Mucosa of stomach (tissue), 1 donor: ENCODE measurements at regions not wholly inside any gene's neighbourhood (a gene's known extent, or its start where the extent isn't known, plus 50 kb on each side); places are given as distances from the start of the nearest gene placed in this dataset.

Experiments
- H3K27me3 ChIP-seq: one replicate; pipeline ENCODE4 v1.7.0; 2013; ENCODE audit warnings: mild to moderate bottlenecking, low read length; ENCODE audit not compliant: control insufficient read depth, insufficient read depth
- H3K36me3 ChIP-seq: one replicate; pipeline ENCODE4 v1.7.0; 2013; ENCODE audit warnings: low read length; ENCODE audit not compliant: control insufficient read depth, insufficient read depth
- H3K4me1 ChIP-seq: one replicate; pipeline ENCODE4 v1.7.0; 2013; ENCODE audit warnings: mild to moderate bottlenecking, low read length; ENCODE audit not compliant: control insufficient read depth, insufficient read depth
- H3K4me3 ChIP-seq: one replicate; pipeline ENCODE4 v1.7.0; 2013; ENCODE audit warnings: low read length
- H3K9ac ChIP-seq: one replicate; pipeline ENCODE4 v1.7.0; 2013; ENCODE audit warnings: mild to moderate bottlenecking, low read length, moderate library complexity
- H3K9me3 ChIP-seq: one replicate; pipeline ENCODE4 v1.7.0; 2013; ENCODE audit warnings: mild to moderate bottlenecking, low read length, moderate library complexity; ENCODE audit not compliant: control insufficient read depth
- donor health status: Pancreatic carcinoma.

DNA sequence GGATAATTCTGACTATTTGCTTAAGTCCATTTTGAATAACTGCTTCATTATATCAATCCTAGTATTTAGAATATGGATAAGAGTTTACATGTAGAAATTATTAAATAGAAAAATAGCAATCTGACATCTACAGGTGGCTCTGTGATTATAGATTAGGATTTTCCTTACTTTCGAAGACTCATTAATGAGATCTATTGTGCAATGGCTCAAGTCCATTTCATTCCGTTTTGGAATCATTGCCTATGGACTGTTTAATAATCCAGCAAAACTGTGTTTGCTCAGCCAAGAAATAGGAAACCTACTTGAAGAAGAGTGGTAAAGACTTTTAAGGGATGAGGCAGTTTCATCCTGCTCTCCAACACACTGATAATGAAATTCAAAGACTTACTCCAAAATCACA is 67.8 kb upstream of the SSTR1 start:
- Histone ChIP-seq H3K9ac (no peak overlapping the region), H3K36me3 (no peaks in the 10 kb centered on the region), H3K9me3 (no peaks in the 10 kb centered on the region), H3K27me3 (no peaks in the 10 kb centered on the region), H3K4me3 (no peak overlapping the region), H3K4me1 (no peaks in the 10 kb centered on the region)

GRCh38 chr14:38143170-38143569 is 64.5 kb upstream of the SSTR1 start:
- H3K4me1 ChIP-seq = no peaks in the 10 kb centered on the region
- no peak overlapping the region for H3K9ac ChIP-seq
- no peaks in the 10 kb centered on the region for H3K9me3 ChIP-seq
- no peaks in the 10 kb centered on the region for H3K36me3 ChIP-seq
- no peaks in the 10 kb centered on the region for H3K27me3 ChIP-seq
- no peak overlapping the region for H3K4me3 ChIP-seq

GRCh38 chr14:38143659-38144505 is 63.8 kb upstream of the SSTR1 start:
- H3K4me1 ChIP-seq = no peaks in the 10 kb centered on the region

GRCh38 chr14:38145142-38145541 is 62.6 kb upstream of the SSTR1 start:
- no peaks in the 10 kb centered on the region for H3K27me3 ChIP-seq
- no peaks in the 10 kb centered on the region for H3K4me1 ChIP-seq
- no peaks in the 10 kb centered on the region for H3K9me3 ChIP-seq
- H3K4me3 ChIP-seq = no peak overlapping the region
- no peak overlapping the region for H3K9ac ChIP-seq
- no peaks in the 10 kb centered on the region for H3K36me3 ChIP-seq

More at GRCh38 chr14:38143659-38144505, 63.8 kb upstream of the SSTR1 start:
- no peaks in the 10 kb centered on the region for H3K36me3 ChIP-seq
- H3K9me3 ChIP-seq = no peaks in the 10 kb centered on the region
- H3K4me3 ChIP-seq = no peak overlapping the region
- H3K9ac ChIP-seq = no peak overlapping the region
- H3K27me3 ChIP-seq = no peaks in the 10 kb centered on the region

- Histone ChIP-seq H3K36me3 (no peaks in the 10 kb centered on the region), H3K9ac (no peak overlapping the region), H3K9me3 (no peaks in the 10 kb centered on the region), H3K4me1 (no peaks in the 10 kb centered on the region), H3K4me3 (no peak overlapping the region), H3K27me3 (no peaks in the 10 kb centered on the region)
Measured at GRCh38 chr14:38150075-38150474, 57.6 kb upstream of the SSTR1 start.
